Activated effector memory CD4-positive, alpha-beta T cell treated with Interleukin-2 at 50 U/mL for 16 hours (primary cell): ENCODE measurements at regions not wholly inside any gene's neighbourhood (a gene's known extent, or its start where the extent isn't known, plus 50 kb on each side); places are given as distances from the start of the nearest gene placed in this dataset.
"Not testable (repeated sequence)": the region's sequence is repeated elsewhere in the genome, so short reads cannot be mapped to it uniquely, and the experiment has no call there.

Source experiments
- DNase-seq: peaks from one replicate; pipeline ENCODE4 v3.0.0-alpha.2; 2020

DNA sequence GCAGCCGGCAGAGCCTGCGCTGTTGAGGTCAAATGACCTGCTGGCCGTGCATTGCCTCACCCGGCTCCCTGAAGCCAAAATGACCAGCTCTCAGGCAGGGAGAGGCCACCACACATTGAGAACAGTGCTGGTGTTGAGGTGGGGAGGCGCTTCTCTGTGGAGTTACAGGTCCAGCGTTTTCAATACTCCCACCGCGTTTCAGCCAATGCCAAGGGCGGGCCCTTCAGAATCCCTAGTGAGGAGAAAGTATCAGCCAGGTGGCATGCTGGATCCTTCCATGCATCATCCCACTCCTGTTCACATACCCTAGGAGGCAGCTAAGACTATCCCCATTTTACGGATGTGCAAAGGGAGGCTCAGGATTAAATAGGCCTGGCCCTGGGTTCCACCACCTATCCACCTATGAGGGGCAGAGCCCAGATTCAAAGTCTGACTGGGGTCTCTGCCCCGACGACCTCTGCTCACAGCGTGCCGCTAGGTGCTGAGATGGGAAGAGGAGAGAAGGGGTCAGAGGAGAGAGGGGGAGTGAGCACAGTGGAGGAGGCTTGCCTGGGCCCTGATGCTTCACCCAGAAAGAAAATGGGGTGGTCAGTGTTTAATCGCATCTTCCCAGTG, 137.6 kb upstream of the ID2 start:
- DNase-seq, result no peak

DNA sequence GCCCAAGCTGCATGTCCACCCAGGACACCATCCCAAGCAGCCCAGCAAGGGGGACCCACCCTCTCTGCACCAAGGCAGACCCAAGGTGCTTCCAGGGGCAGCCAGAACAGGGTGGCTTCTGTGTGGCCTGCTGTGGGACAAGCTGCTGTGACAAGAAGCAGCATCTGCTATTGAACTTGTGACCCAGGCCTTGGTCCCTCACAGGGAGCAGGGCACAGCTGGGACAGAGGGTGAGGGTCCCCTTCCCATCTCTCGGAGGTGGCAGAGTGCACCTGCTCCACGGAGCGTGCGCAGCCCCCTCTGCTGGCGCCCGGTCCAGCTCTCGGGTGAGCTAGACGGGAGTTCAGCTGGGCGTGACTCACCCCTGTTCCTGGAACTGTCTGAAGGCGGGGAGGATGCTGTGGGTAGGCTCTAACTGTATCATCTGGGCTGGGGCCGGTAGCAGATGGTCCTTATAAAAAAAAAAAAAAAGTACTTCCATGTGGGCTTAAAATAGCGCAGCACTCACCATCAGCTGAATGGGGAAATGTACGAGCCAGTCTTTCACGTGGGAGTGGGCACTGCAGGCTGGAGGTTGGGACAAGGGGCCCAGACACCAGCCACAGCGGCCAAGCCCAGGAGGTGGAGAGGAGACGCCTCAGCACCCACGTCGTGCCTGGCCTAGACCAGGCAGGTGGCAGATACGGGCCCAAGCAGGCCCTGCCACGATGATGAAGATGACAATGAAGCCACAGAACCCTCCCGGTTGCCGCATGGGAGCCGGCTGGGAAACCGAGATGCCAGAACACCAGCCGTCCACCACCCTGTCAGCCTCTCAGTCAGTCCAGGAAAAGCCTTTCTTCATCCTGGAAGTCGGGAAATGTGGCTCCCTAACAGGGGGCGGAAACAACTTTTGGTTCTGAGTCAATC, 136.8 kb upstream of the ID2 start:
- DNase-seq, result peak; percentile 82

DNA sequence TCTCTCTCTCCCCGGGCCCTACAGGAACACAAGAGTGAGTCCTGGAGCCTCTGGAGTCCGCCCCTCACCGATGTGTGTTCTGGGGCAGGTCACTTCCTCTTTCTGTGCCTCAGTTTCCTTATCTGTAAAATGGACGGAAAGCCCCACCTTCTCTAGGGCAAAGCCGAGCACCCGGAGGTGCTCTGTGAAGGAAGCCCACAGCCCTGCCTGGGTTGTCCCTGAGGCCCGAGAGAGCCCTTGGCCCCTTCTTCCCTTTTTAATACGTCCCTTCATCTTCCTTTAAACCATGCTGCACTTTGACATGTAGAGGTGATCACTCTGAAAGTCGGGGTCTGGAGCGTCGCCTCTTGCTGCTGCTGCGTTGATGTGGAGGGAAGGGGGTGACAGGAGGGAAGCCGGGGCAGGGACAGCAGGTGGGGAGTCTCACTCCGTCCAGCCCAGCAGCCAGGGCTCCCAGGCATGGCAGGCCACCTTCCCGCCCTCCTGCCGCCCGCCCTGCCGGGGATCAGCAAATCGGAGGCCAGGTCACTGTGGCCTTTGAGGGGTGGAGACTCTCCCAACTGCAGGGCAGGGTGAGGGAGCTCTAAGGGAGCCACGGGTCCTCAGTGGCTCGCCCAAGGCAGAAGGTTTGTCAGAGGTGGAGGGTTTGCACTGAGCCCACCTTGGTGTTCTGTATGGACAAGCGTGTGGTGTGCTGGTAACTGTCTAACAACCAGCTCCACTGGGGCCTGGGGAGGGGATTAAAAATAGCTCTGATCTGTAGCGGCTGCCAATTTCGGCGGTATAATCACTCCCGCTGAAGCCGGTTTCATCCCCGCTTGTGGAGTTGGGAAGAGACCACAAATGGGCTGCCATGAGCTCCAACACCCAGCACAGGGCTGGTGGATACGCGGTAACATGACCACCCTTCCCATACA, 135.9 kb upstream of the ID2 start:
- DNase-seq, result no peak

DNA sequence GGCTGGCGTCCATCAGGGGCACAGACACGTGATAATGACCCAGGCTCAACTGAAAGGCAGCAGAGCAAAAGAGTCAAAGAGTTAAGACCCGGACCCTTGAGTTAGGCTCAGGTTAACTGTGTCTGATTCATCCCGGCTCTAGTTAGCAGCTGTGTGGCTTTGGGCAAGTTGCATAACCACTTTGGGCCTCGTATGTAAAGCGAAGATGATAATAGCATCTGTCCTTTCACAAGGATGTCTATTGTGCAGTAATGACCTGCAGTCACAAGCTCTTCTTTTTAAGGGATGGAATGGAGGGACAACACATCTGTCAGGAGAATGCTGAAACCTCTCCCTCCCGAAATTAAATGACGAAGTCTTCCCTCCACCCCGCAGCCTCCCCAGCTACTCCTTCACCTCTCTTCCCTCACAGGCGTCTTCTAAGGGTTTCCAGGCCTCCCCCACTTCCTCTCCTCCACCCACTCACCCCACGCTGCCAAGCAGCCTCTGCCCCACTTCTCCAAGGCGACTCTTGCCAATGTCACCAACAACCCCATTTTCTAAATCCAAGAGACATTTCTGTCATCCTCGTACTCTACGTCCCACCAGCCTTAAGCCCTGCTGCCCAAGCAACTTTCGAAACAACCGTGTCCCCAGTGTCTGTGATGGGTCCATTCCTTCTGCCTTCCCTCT, 135.1 kb upstream of the ID2 start:
- DNase-seq, result no peak

DNA sequence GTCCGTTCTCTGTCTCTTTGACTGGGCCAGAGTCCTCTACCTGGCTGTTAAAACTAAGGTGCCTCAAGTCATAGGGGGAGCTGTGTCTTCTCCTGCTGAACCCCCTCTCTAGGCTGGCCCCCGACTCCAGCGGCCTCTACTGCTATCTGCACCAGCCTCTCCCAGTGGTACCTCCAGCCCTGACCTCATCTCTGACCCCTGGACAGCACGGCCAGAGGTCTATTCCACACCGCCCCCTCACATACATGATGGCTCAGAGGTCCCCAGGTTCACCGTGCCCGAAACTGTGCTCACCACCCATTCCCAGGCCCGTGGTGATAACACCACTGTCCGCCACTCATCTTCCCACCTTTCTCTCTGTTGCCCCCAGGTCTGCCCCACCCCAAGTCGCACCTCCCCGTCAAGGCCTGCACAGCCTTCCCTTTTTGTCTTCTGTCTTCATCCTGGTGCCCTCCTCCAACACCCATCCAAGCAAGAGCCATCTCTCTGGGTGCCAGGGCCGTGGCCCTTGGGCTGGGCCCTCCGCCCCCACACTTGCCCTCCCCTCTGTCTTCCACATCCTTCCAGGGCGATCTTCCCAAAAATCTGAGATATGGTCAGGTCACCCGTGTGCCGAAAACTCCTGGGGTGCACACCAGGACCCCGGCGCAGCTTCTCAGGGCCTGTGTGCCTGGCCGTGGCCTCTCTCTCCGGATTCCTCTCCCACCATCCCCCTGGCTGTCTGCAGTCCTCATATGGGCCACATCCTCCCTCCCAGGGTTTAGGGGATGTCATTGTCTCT, 134.4 kb upstream of the ID2 start:
- DNase-seq, result no peak

DNA sequence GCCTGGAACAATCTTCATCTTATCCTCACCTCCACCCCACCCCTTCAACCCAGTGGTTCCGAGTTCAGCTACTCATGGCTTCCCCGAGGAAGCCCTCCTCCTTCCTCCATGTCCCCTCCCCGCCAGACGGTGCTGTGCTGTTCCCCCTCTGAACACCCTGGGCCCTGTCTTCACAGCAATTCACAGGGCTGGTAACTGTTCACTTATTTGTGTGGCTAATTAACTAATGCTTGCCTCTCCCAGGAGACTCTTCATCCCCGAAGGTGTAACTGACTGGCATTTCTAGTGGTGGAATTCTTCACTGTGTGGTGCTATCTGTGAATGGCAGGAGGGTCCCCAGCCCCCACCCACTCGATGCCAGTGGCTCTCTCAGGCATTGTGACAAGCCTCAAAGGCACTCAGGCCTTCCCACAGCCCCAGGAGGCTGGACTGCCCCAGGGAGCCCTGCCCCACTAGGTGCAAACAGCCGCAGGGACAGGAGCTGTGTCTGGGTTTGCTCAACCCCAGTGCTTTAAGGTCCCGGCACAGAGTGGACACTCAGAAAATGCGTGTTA, 133.7 kb upstream of the ID2 start:
- no peak for DNase-seq

DNA sequence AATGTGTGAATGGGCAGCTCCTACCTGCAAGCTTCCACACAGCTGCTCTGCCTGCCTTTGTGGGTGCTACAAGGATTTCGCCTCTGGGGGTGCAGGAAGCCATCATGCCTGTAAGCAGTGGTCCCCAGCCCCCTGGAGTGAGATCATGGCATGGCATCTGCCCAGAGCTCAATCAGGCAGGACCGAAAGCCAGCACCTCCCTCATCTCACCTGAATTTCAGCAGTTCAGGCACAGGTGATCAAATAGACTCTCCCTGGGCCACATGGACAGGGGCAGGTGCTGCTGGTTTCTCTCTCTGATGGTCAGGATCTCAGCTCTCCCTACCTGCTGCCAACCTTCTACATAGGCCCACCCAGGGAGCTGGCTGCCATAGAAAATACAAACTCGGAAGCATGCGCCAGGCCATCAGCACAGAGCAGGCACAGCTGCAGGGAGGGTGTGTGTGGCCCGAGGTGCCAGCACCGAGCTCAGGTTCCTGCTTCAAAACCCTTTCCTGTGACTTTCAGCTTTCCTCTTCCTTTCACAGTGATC, 133.2 kb upstream of the ID2 start:
- no peak for DNase-seq

DNA sequence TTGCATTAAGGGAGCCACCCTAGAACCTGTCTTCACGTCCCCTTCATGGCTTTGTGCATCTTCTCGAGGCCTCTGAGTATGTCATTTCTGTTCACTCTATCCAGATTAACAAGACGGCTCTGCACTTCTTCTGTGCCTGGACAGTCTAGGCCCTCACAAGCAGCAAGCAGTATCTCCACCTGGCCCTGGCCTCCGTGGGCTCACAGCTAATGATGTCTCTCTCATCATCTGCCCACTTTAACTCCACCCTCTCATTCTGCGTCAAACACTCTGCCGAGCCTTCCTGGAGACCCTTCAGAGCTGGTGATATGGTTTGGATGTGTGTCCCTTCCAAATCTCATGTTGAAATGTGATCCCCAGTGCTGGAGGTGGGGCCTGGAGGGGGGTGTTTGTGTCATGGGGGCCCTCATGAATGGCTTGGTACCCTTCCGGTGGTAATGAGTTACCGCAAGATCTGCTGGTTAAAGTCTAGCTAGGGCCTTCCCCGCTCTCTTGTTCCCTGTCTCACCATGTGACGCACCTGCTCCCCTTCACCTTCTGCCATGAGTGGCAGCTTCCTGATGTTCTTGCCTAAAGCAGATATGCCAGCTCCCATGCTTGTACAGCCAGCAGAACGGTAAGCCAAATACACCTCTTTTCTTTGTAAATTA, 132.5 kb upstream of the ID2 start:
- no peak for DNase-seq

DNA sequence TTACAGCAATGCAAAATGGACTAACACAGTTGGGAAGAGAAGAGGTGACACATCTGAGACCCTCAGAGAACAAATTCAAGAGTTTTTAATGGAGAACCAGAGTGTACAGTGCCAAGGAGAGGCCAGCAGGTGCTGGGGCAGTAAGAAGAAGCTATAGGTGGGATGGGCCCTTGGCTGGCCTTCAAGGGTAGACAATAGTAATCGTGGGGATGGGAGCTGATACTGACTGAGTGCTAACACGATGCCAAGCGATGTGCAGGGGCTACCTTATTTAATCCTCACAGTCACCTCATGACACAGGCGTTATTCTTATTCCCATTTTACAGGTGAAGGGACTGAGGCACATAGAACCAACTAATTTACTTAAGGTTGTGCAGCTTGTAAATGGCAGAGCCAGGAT, 131.9 kb upstream of the ID2 start:
- DNase-seq, result no peak

DNA sequence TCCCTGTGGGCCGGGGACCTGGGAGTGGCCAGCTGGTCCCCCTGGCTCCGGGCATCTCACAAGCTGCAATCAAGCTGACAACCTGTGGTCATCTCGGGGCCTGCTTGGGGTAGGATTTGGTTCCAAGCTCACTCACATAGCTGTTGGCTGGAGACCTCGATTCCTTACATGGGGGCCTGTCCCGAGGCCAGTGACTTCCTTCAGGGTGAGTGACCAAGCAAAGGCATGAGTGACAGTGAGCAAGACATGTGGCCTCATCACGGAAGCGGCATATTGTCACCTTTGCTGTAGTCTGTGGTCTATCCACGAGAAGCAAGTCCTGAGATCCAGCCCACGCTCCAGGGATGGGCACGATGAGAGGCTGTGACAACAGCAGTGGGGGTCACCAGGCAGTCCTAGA, 131.4 kb upstream of the ID2 start:
- DNase-seq, result no peak

DNA sequence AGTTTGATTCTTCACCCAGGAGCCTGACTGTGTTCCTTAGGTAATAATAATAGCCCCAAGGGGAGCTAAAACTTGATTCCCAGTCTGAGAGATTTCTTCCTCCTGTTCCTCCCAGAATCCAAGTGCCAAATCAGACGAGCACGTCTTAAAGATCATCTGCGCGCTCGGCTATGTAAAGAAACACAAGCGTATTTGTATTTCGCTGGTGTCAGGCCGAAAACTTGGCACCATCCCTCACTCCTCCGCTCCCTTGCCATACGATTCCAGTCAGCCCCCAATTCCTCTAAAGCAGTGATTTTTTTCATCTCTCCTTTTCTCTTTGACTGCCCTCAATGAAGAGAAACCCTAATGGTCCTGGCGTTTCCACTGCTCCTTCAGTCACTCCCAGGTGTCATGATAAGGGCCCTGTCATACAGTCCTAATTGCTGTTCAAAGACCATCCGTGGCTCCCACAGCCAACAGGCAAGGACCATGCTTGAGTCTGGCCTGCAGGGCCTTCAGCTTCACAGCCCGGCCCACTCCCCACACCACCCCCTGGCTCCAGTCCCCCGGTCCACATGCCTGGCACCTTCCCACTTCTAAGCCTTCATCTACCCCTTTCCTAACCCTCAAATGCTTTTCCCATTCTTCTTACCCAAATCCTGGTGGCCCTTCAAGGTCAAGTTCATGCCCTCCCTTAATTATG, 130.8 kb upstream of the ID2 start:
- DNase-seq, result no peak

DNA sequence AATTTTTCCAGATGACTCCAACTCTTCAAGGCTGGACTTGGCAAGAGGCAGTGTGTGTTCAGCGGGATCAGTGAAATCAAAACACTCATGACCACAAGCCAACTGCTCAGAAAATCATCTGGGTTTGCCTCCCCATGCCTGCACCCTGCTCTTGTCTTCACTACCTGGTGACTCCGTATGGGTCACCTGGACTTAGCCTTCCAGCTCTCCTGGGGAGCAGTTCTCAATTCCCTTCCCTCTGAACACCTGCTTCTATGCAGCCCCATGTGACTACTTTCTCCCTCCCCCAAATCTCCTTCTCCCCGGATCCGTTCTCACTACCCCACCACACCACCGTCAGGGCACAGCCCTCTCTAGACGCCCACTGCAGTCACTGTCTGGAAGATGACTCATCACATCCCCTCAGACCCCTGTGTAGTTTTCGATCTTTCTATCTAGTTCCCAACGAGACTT, 130.2 kb upstream of the ID2 start:
- no peak for DNase-seq

DNA sequence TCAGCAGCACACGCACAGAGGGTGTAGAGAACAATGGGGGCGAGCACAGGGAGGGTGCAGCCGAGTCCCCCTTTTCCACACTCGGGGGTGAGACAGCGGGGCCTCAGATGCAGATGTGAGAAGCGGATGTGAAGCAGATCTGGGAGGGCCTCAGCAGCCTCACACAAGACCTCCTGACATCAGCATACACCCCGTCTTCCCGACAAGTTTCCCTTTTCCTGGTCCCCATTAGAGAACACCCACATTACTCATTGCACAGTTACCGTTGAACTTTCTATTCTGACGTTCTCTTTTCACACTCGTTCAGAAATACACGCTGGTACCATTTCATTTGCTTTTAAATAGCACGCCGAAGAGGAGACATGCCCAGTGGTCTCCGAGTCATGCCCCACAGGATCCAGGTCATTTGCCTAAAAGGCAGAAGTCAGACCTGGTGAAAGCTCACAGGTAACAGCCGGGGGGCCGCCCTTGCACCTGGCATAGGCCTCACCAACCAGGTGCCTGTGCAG, 129.5 kb upstream of the ID2 start:
- DNase-seq, result no peak

DNA sequence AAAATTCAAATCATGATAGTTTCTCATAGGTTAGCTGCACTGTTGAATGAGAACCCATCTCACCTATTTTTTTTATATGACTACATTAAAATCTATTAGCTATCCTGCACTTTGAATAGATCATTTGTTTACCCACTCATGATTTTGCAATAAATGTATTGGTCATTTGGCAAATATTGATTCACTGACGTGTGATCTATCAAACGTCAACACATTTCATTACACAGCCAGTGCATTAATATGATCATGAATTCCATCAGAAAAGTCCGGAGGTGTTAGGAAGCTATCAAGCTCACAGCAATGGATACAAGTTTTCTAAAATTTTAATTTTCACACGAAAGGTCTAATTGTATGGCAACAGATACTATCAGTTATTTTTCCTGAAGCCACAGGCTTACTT, 128.2 kb upstream of the ID2 start:
- DNase-seq, result no peak

DNA sequence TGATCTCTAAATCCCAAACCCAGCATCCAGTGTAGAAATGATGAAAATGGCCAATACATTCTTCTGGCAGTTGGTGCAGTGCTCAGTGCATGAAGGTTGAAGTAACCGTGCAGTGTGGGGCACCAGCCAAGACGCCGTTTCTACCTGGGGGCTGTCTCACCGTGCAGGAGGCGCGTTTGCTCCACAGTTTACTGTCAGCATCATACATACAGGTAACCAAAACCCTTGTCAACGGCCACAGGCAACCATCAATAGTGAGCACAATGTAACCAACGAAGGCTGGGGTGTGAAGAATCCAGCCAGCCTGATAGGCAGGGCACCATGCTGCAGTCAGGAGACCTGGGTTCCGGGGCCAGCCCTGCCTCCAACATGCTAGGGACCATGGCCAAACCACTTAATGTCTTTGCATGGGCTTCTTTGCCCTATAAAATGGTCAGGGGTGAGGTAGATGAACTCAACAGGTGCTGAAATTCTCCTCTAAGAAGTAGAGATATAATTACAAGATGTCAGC, 127.5 kb upstream of the ID2 start:
- DNase-seq, result no peak

DNA sequence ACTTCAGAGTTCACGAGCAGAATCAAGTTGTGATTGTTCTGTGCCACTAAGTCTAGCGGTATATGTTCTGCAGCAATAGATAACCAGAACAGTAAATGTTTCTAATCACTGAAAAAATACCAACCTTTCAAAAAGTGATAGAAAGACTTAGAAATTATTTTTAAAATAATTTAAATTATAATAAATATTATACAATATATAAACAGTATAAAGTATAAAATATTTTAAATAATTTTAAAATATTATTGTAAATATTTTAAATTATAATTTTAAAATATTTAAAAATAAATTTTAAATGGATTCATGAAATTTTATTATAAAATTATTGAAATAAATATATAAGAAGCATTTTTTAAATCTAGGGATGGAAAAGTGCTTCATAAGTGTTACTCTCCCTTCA, 126.3 kb upstream of the ID2 start:
- DNase-seq, result no peak

DNA sequence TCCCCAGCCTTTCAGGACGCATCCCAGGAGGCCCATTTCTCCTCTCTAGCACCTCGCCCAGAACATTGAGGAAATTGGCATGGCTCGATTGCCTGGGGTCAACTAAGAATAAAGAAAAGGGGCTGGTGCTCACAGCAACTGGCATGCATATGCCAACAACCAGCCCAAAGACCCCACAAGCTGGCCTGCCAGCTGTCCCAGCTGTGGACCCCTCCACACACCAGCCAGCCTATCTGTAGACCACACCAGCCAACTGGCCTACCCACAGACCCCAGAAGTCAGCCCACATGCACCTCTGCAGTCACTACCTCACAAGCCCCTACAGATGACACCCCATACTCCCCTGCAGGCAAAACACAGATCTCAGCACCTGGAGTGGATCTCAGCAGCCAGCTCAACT, 123.8 kb upstream of the ID2 start:
- DNase-seq, result no peak

DNA sequence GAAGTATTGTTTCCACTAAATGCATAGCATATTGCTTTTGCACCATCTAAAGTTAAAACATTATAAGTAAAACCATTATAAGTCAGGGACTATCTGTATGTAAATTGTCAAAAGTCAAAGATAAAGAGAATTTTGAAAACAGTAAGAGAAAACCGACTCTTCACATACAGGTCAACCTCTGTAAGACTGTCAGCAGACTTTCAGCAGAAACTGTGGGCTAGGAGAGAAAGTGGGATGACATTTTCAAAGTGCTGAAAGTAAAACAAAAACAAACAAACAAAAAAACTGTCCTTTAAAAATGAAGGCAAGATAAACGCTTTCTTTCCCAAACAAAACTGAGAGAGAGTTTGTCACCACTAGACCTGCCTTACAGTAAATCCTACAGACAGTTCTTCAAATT, 122.9 kb upstream of the ID2 start:
- DNase-seq, result no peak

DNA sequence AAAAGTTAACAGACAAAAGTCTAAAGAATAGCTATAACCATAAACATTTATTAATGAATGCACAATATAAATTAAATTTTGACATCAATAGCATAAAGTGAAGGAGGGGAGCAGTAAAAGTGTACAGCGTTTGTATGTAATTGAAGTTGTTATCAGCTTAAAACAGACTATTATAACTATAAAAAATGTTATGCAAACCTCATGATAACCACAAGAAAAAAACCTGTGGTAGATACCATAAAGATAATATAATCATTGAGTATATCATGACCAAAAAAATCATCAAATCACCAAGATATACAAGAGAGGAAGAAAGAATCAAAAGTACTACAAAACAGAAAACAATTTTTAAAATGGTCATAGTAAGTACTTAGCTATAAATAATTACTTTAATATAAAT, 122.1 kb upstream of the ID2 start:
- DNase-seq, result no peak

DNA sequence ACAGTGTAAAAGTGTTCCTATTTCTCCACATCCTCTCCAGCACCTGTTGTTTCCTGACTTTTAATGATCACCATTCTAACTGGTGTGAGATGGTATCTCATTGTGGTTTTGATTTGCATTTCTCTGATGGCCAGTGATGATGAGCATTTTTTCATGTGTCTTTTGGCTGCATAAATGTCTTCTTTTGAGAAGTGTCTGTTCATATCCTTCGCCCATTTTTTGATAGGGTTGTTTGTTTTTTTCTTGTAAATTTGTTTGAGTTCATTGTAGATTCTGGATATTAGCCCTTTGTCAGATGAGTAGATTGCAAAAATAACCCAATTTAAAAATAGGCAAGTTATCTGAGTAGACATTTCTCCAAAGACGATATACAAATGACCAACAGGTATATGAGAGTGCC, 120.2 kb upstream of the ID2 start:
- DNase-seq, result not testable (repeated sequence)
